GM12892 (cell line): ENCODE measurements at regions not wholly inside any gene's neighbourhood (a gene's known extent, or its start where the extent isn't known, plus 50 kb on each side); places are given as distances from the start of the nearest gene placed in this dataset.

ENCODE experiments used
- DNase-seq: peaks from one replicate; pipeline ENCODE4 v3.0.0; 2011; ENCODE audit not compliant: insufficient read length
- FAIRE-seq: peaks from 2 replicates; lab custom pipeline; 2011; peaks lifted over from hg19 to GRCh38; lab: Jason Lieb, UNC
- POLR2A ChIP-seq: IDR thresholded peaks from 2 replicates; pipeline ENCODE4 v1.6.1; 2011; ENCODE audit warnings: low read depth, low read length, control low read depth
- POLR2AphosphoS5 ChIP-seq: IDR thresholded peaks from 2 replicates; pipeline ENCODE4 v1.6.1; 2011; ENCODE audit warnings: low read depth, low read length, control low read depth
- TAF1 ChIP-seq: IDR thresholded peaks from 2 replicates; pipeline ENCODE4 v1.6.1; 2011; ENCODE audit warnings: low read depth, mild to moderate bottlenecking, control low read depth, low read length, borderline replicate concordance

DNA sequence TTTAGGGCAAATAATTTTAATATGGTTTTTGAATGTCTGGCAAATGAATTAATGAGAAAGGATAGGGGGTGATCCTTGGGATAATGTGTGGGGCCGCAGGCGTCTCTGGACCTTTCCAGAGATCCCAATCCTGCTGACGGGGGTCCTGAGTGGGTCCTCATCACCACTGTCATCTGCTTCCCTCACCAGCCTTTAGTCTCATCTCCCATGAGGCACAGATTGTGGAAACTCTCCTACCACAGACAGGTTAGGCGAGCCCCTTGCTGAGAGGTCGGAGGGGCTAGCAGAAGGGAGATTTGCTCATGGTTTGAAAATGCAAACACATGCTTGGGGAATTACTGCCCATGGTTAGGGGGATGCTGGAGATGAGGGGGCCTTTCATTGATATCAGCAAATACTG is 484.6 kb downstream of the RPS24 start:
- TF ChIP-seq TAF1 (no peak), POLR2A (no peak), POLR2AphosphoS5 (no peak)
- no peak for DNase-seq
- no peak for FAIRE-seq

DNA sequence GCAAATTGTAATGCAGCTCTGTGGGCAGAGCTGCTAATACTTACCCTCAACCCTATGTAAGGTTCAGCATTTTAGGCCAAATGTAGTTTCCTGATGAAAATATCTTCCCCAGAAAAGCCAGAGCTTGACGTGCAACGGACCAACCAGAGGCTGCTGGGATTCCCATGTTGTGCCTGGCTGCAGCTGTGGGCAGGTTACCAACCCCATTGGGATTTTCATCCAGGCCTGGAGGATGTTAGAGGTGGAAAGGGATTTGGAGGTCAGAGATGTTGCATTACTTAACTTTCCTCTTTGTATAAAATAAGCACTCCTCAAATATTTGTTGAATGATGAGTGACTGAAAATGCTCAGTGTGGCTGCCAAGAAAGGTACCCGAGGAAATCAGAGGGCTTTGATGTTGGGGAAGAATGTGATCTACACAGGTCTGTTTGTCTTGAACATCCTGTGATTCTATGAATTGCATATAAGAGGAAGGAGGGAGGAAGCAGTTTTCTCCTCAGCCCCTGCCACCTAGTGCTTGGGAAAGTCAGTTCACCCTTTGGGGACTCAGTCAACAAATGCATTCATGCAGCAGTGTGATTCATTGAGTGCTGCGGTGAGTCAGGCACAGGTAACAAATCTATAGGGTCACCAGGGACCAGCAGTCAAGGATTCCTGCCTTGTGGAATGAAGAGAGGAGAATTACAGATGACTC is 487.2 kb downstream of the RPS24 start:
- FAIRE-seq (no peak), DNase-seq (no peak)

DNA sequence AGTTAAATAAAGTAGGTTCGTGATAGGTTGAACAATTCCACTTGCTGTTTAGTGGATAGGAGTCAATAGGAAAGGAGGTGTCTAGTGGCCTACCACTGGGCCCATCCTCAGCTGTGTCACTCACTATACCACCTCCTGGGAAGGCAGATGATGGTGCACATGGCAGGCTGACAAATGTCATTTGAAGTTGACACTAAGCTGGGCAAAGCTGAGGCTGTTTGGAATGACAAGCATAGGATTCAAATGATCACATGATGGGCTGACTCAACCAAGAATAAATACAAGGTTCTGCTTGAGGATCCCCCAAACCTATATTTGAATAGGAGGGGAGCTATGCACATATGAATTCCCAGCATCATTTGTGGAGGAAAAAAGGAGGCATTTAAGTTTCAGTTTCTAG is 489.8 kb downstream of the RPS24 start:
- DNase-seq (no peak), FAIRE-seq (no peak)
- TF ChIP-seq POLR2AphosphoS5 (no peak), POLR2A (no peak), TAF1 (no peak)

More for the DNA sequence above, 487.2 kb downstream of the RPS24 start:
- no peak for TF ChIP-seq POLR2A
- no peak for TF ChIP-seq TAF1
- TF ChIP-seq POLR2AphosphoS5: no peak

DNA sequence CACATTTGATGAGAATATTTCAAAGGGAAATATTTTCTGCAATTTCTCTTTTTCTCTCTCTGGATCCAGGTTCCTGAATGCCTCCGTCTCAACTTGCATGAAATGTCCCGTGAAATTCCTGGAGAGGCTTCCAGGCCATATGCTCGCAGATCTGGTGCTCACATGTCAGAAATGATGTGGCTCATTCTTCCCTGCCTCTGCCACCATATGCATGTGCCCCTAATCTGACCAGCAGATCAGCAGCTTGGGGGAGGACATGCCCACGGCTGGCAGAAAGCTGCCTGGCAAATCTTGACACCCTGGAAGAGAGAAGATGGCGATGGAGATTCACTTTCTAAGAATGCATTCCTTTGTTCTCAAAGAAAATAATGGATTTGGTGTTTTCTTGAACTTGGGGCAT is 490.7 kb downstream of the RPS24 start:
- DNase-seq (no peak), FAIRE-seq (no peak)
- TF ChIP-seq POLR2A: no peak
- TF ChIP-seq POLR2AphosphoS5: no peak
- no peak for TF ChIP-seq TAF1

DNA sequence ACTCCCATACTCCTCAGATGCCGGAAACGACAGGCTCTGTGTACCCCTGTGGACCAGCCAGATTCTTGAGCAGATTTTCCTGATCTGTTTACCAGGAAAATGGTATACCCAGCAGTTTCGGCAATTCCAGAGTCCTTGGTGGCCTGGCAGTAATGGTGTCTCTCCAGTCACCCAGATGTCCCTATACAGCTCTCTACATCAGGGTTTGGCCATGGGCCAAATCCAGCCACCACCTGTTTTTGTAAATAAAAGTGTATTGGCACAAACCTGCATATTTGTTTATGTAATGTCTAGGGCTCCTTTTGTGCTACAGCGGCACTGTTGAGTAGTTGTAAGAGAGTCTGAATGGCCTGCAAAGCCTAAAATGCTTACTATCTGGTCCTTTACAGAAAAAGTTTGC is 491.3 kb downstream of the RPS24 start:
- TF ChIP-seq TAF1: no peak
- no peak for TF ChIP-seq POLR2AphosphoS5
- no peak for TF ChIP-seq POLR2A
- no peak for FAIRE-seq
- no peak for DNase-seq

DNA sequence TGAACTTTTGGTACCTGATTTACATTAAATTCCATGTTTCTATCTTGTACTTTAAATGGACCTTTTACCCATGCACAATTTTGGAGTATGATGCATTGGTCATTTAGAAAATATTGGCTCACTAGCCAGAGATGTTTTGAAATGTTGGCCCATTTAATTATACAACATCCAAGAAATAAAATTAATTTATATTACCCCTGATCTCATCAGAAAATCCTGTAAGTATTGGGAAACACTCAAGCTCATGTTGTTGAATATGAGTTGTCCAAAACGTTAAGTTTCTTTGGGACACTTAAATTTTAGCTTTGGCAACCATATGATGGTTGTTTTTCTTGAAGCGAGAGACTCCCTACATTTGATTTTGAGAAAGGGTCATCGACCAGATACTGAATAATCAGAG is 492.7 kb downstream of the RPS24 start:
- DNase-seq (no peak), FAIRE-seq (no peak)
- TF ChIP-seq POLR2A (no peak), POLR2AphosphoS5 (no peak), TAF1 (no peak)

DNA sequence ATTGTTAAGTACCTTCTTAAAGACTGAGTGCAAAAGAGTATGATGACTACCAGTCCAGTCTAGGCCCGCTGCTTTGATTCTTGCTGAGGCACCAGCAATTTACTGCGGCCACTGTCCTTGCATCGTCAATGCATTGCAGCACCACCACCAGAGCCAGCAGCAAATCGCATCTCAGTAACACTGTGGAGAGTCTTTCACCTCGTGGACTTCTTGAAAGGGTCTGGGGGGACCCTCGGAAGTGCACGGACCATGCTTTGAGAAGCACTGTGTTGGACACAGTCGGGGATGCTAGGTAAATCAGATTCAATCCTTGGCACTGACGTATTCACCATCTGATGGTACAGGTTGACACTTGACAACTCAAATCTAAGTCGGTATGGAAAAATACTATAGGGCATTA is 493.6 kb downstream of the RPS24 start:
- TF ChIP-seq POLR2A: no peak
- no peak for TF ChIP-seq TAF1
- no peak for TF ChIP-seq POLR2AphosphoS5
- no peak for DNase-seq
- FAIRE-seq: no peak

DNA sequence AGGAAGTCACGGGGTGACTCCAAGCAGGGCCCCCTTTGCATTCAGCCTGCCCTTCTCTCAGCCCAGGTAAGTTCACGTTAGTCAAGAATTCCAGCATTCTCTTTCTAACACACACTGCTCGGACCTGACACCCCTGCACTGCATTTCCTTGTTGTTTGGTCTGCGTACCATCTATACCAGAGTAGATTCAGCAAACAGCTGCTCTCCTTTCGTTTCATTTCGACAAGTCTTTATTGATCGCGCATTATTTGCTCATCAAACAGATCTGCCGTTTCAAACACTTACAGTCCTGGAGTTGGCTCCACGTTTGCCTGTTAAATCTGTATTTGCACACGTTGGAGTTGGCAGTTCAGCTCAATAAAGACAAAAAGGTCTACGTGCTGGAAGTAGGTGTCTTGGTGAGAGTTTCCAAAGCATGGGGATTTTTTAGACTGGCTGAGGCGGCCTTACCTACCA is 495.1 kb downstream of the RPS24 start:
- no peak for TF ChIP-seq POLR2AphosphoS5
- no peak for TF ChIP-seq TAF1
- no peak for TF ChIP-seq POLR2A
- FAIRE-seq: no peak
- DNase-seq: no peak

DNA sequence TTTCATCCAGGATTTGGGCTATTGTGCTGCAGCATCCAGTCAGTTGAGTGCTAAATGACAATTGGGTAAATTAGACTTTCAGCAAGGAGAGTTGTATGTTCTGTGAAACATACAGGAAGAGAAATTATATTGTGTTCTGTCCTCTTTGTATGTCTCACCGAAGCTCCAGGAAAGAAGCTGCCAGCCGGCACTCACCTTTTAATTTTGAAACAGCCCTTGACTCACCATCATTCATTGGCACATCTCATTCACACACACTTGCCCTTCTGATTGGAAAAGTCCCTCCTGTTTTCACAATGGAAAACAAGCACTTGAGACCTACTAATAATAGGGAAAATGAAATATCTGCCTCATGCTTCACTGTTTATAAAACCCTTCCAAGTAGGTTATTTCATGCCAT is 495.6 kb downstream of the RPS24 start:
- FAIRE-seq (no peak), DNase-seq (no peak)
- TF ChIP-seq POLR2AphosphoS5 (no peak), TAF1 (no peak), POLR2A (no peak)

DNA sequence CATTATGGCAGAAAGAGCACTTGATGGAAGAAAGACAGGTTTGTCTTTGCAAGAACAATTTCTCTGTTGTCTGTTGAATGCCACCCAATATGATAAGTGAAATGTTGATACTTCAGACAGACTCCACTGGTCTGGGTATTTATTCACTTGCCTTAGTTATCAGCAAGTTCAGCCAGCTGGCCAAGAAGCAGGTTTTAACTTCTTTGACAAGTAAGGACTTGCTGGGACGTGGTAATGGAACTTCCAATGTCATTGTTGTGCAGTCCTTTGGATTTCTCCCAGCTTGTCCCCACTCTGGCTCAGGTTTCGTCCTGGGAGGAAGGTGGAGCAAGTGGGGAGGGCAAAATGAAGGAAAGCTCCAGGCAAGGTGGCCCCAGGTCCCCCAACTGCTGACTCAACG is 497.4 kb downstream of the RPS24 start:
- no peak for TF ChIP-seq POLR2AphosphoS5
- TF ChIP-seq POLR2A: no peak
- TF ChIP-seq TAF1: no peak
- DNase-seq (no peak), FAIRE-seq (no peak)

DNA sequence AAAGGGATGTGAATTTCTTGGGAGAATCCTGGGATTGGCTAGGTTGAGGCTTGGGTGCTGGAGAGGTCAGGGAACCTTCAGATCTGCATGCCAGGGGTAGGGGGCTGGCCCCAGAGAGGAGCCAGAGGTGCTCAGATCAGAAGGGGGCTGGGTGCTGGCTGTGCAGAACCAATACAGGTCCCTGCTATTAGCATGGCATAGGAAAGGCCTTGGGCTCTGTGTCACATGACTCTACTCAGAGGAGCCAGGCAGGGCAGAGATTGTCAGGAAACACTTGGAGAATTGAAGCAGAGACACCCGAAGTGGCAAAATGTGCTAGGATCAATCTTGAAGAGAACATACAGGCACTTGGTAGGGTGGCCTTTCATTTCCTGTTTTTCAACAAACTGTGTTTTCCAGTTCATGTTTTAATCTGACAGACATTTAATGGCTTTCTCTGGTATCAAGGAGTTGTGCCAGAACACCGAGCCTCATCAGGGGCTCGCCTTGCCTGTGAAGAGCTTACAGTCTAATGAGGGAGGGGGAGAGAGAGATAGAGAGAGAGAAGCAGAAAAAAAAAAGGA is 498.9 kb downstream of the RPS24 start:
- DNase-seq (no peak), FAIRE-seq (no peak)
- no peak for TF ChIP-seq TAF1
- no peak for TF ChIP-seq POLR2A
- no peak for TF ChIP-seq POLR2AphosphoS5

DNA sequence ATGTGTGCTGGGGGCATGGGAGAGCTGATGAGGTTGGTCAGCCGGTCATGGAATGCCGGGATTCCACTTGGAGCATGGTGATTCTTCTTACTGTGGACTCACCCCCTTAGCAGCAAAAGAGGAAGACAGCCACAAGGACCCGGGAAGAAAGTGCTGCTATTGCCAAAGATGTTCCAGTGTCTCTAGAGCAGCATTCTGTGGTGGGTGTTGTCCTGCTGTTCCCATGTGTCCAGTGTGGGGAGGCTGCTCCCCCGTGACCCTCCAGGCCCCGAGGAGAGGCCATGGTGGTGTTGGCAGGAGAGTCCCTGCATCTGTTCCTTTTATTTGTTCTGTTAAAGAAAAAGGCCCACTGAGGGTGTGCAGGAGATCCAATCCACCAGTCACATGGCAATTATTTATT is 499.4 kb downstream of the RPS24 start:
- no peak for DNase-seq
- no peak for TF ChIP-seq POLR2A
- TF ChIP-seq TAF1: no peak
- no peak for FAIRE-seq
